Mesendoderm (in vitro differentiated cells): ENCODE measurements at regions not wholly inside any gene's neighbourhood (a gene's known extent, or its start where the extent isn't known, plus 50 kb on each side); places are given as distances from the start of the nearest gene placed in this dataset.

ENCODE experiments used
- DNase-seq: peaks from one replicate; pipeline ENCODE4 v3.0.0; 2013
- H2AK5ac ChIP-seq: 2 replicates; pipeline ENCODE4 v1.6.1; 2013; ENCODE audit warnings: low read length, inconsistent platforms
- H2BK120ac ChIP-seq: 2 replicates; pipeline ENCODE4 v1.6.1; 2013; ENCODE audit warnings: low read depth, mild to moderate bottlenecking, low read length, moderate library complexity, mixed read lengths
- H2BK15ac ChIP-seq: replicated peaks from 2 replicates; pipeline ENCODE4 v1.6.1; 2013; ENCODE audit warnings: low read depth, mild to moderate bottlenecking, moderate library complexity
- H2BK5ac ChIP-seq: 2 replicates; pipeline ENCODE4 v1.6.1; 2013; ENCODE audit warnings: low read length, inconsistent platforms
- H3K18ac ChIP-seq: 2 replicates; pipeline ENCODE4 v1.6.1; 2013; ENCODE audit warnings: mild to moderate bottlenecking, low read length, mixed read lengths
- H3K23ac ChIP-seq: one replicate; pipeline ENCODE4 v1.6.1; 2013; ENCODE audit warnings: low read length
- H3K27ac ChIP-seq: 2 replicates; pipeline ENCODE4 v1.5.1; 2013; ENCODE audit warnings: low read depth, mild to moderate bottlenecking, inconsistent platforms, low read length, moderate library complexity
- H3K27me3 ChIP-seq: 2 replicates; pipeline ENCODE4 v1.6.1; 2013; ENCODE audit warnings: low read length, control low read depth, mild to moderate bottlenecking, inconsistent platforms; ENCODE audit not compliant: insufficient read depth, poor library complexity
- H3K36me3 ChIP-seq: 2 replicates; pipeline ENCODE4 v1.6.1; 2013; ENCODE audit warnings: low read length, inconsistent platforms; ENCODE audit not compliant: control insufficient read depth, insufficient read depth
- H3K4ac ChIP-seq: one replicate; pipeline ENCODE4 v1.6.1; 2013; ENCODE audit warnings: low read depth, mild to moderate bottlenecking, low read length, moderate library complexity
- H3K4me1 ChIP-seq: 2 replicates; pipeline ENCODE4 v1.6.1; 2013; ENCODE audit warnings: low read depth, low read length, inconsistent platforms; ENCODE audit not compliant: control insufficient read depth
- H3K4me2 ChIP-seq: 2 replicates; pipeline ENCODE4 v1.6.1; 2013; ENCODE audit warnings: low read length
- H3K4me3 ChIP-seq: 2 replicates; pipeline ENCODE4 v1.5.1; 2013; ENCODE audit warnings: mild to moderate bottlenecking, low read length
- H3K56ac ChIP-seq: one replicate; pipeline ENCODE4 v1.6.1; 2013; ENCODE audit warnings: low read length
- H3K79me1 ChIP-seq: 2 replicates; pipeline ENCODE4 v1.6.1; 2013; ENCODE audit warnings: low read length, inconsistent platforms
- H3K79me2 ChIP-seq: 2 replicates; pipeline ENCODE4 v1.6.1; 2013; ENCODE audit warnings: mild to moderate bottlenecking, low read length; ENCODE audit not compliant: control insufficient read depth, insufficient read depth
- H3K9ac ChIP-seq: 2 replicates; pipeline ENCODE4 v1.6.1; 2013; ENCODE audit warnings: low read length, inconsistent platforms
- H4K5ac ChIP-seq: one replicate; pipeline ENCODE4 v1.6.1; 2013; ENCODE audit warnings: low read length
- H4K8ac ChIP-seq: one replicate; pipeline ENCODE4 v1.6.1; 2013; ENCODE audit warnings: low read depth, mild to moderate bottlenecking, control low read depth, low read length, moderate library complexity
- WGBS: extraction: QIAGEN DNeasy Blood & Tissue Kit; methylation state at CpG from one replicate; pipeline ENCODE4 v1.1.7; 2013; ENCODE audit warnings: low lambda C conversion rate, missing lambda C conversion rate; ENCODE audit not compliant: insufficient coverage; ENCODE audit errors: extremely low coverage; 5-methylcytosine and 5-hydroxymethylcytosine counted together

GRCh38 chr20:12869669-12870068 is 139.1 kb upstream of the SPTLC3 start:
- Histone ChIP-seq H2AK5ac (no peak overlapping the region), H2BK5ac (no peak overlapping the region), H3K27ac (no peak overlapping the region), H3K27me3 (no peaks in the 10 kb centered on the region), H2BK15ac (no peak overlapping the region), H3K79me2 (no peaks in the 10 kb centered on the region), H3K56ac (no peak overlapping the region), H3K4ac (no peak overlapping the region), H2BK120ac (no peak overlapping the region), H3K4me1 (no peaks in the 10 kb centered on the region), H3K36me3 (no peaks in the 10 kb centered on the region), H3K79me1 (no peaks in the 10 kb centered on the region), H3K9ac (no peak overlapping the region), H3K4me2 (no peak overlapping the region), H4K5ac (no peak overlapping the region), H4K8ac (no peak overlapping the region), H3K18ac (no peak overlapping the region), H3K4me3 (no peak overlapping the region), H3K23ac (no peak overlapping the region)
- DNase-seq: no peak
- whole genome bisulfite sequencing: no CpG with 5 or more reads among the region's 1 CpG

GRCh38 chr20:12870588-12870987 is 138.2 kb upstream of the SPTLC3 start:
- H2BK5ac ChIP-seq: no peak overlapping the region
- H3K79me2 ChIP-seq: no peaks in the 10 kb centered on the region
- H3K4me1 ChIP-seq: no peaks in the 10 kb centered on the region
- H4K8ac ChIP-seq: peak overlapping the region; percentile 39
- no peak overlapping the region for H2BK15ac ChIP-seq
- no peak overlapping the region for H3K23ac ChIP-seq
- no peaks in the 10 kb centered on the region for H3K27me3 ChIP-seq
- H3K36me3 ChIP-seq: no peaks in the 10 kb centered on the region
- H3K9ac ChIP-seq: no peak overlapping the region
- no peak overlapping the region for H4K5ac ChIP-seq
- H3K18ac ChIP-seq: no peak overlapping the region
- no peak overlapping the region for H3K27ac ChIP-seq
- H3K4me3 ChIP-seq: no peak overlapping the region
- no CpG with 5 or more reads among the region's 2 CpGs for WGBS
- H3K4me2 ChIP-seq: no peak overlapping the region
- H3K56ac ChIP-seq: no peak overlapping the region
- H2BK120ac ChIP-seq: no peak overlapping the region
- H3K4ac ChIP-seq: no peak overlapping the region
- no peak overlapping the region for H2AK5ac ChIP-seq
- no peaks in the 10 kb centered on the region for H3K79me1 ChIP-seq
- DNase-seq: no peak

- no peak overlapping the region for H2BK120ac ChIP-seq
- no peak for DNase-seq
- H3K4ac ChIP-seq: no peak overlapping the region
These were observed 133.8 kb upstream of the SPTLC3 start for GRCh38 chr20:12874933-12875332.

GRCh38 chr20:12875510-12875909 is 133.3 kb upstream of the SPTLC3 start:
- no peak for DNase-seq
- H3K4me3 ChIP-seq: no peak overlapping the region
- no peak overlapping the region for H2BK120ac ChIP-seq
- no peak overlapping the region for H3K56ac ChIP-seq
- no peaks in the 10 kb centered on the region for H3K27me3 ChIP-seq
- H3K4me1 ChIP-seq: no peaks in the 10 kb centered on the region
- H4K8ac ChIP-seq: no peak overlapping the region
- H3K9ac ChIP-seq: no peak overlapping the region
- H2BK5ac ChIP-seq: no peak overlapping the region
- no peak overlapping the region for H2AK5ac ChIP-seq
- no peak overlapping the region for H3K27ac ChIP-seq
- H3K4ac ChIP-seq: no peak overlapping the region
- H3K79me1 ChIP-seq: no peaks in the 10 kb centered on the region
- no peak overlapping the region for H3K23ac ChIP-seq
- H3K4me2 ChIP-seq: no peak overlapping the region
- no peak overlapping the region for H2BK15ac ChIP-seq
- no peaks in the 10 kb centered on the region for H3K36me3 ChIP-seq
- H3K18ac ChIP-seq: no peak overlapping the region
- no CpG with 5 or more reads among the region's 6 CpGs for WGBS
- H3K79me2 ChIP-seq: no peaks in the 10 kb centered on the region
- no peak overlapping the region for H4K5ac ChIP-seq

More at GRCh38 chr20:12874933-12875332, 133.8 kb upstream of the SPTLC3 start:
- Histone ChIP-seq H3K4me1 (no peaks in the 10 kb centered on the region), H3K36me3 (no peaks in the 10 kb centered on the region), H3K4me3 (no peak overlapping the region), H2AK5ac (no peak overlapping the region), H2BK5ac (no peak overlapping the region), H3K4me2 (no peak overlapping the region), H4K5ac (no peak overlapping the region), H3K18ac (no peak overlapping the region), H4K8ac (no peak overlapping the region), H3K27ac (no peak overlapping the region), H3K23ac (no peak overlapping the region), H2BK15ac (no peak overlapping the region), H3K9ac (no peak overlapping the region), H3K27me3 (no peaks in the 10 kb centered on the region), H3K79me2 (no peaks in the 10 kb centered on the region), H3K56ac (no peak overlapping the region), H3K79me1 (no peaks in the 10 kb centered on the region)
- WGBS: no CpG with 5 or more reads among the region's 4 CpGs

- Histone ChIP-seq H3K4me1 (no peaks in the 10 kb centered on the region), H3K56ac (no peak overlapping the region), H2BK15ac (no peak overlapping the region), H3K79me2 (no peaks in the 10 kb centered on the region), H3K27ac (no peak overlapping the region), H3K18ac (no peak overlapping the region), H3K36me3 (no peaks in the 10 kb centered on the region), H3K4ac (no peak overlapping the region), H2BK5ac (no peak overlapping the region), H4K5ac (no peak overlapping the region), H3K4me2 (no peak overlapping the region), H4K8ac (no peak overlapping the region), H3K9ac (no peak overlapping the region), H2AK5ac (no peak overlapping the region), H3K79me1 (no peaks in the 10 kb centered on the region), H3K4me3 (no peak overlapping the region), H3K23ac (no peak overlapping the region), H2BK120ac (no peak overlapping the region), H3K27me3 (no peaks in the 10 kb centered on the region)
- DNase-seq: no peak
- WGBS: no CpG with 5 or more reads among the region's 1 CpG
These were observed 125.8 kb upstream of the SPTLC3 start for GRCh38 chr20:12882832-12883506.

GRCh38 chr20:12883507-12883885 is 125.3 kb upstream of the SPTLC3 start:
- H3K18ac ChIP-seq: no peak overlapping the region
- H3K4me1 ChIP-seq: no peaks in the 10 kb centered on the region
- H2BK120ac ChIP-seq: no peak overlapping the region
- no peak overlapping the region for H2BK5ac ChIP-seq
- H2AK5ac ChIP-seq: no peak overlapping the region
- H3K79me2 ChIP-seq: no peaks in the 10 kb centered on the region
- no peak overlapping the region for H3K4me3 ChIP-seq
- no peak overlapping the region for H4K8ac ChIP-seq
- H3K9ac ChIP-seq: no peak overlapping the region
- no peaks in the 10 kb centered on the region for H3K36me3 ChIP-seq
- H4K5ac ChIP-seq: no peak overlapping the region
- no peak overlapping the region for H3K56ac ChIP-seq
- DNase-seq: no peak
- no peak overlapping the region for H2BK15ac ChIP-seq
- H3K79me1 ChIP-seq: no peaks in the 10 kb centered on the region
- H3K4ac ChIP-seq: no peak overlapping the region
- no peak overlapping the region for H3K4me2 ChIP-seq
- no peak overlapping the region for H3K27ac ChIP-seq
- H3K27me3 ChIP-seq: no peaks in the 10 kb centered on the region
- H3K23ac ChIP-seq: no peak overlapping the region
